ENCODE measurements at regions not wholly inside any gene's neighbourhood (a gene's known extent, or its start where the extent isn't known, plus 50 kb on each side); places are given as distances from the start of the nearest gene placed in this dataset.

GRCh38 chr17:6313835-6314234 lies 121.1 kb downstream of the AIPL1 start:
- Histone ChIP-seq H4K20me1 (ENCODE audit: control insufficient read depth, insufficient read depth) (no peaks in the 10 kb centered on the region), H3K4me3 (no peak overlapping the region), H3K79me2 (ENCODE audit: control insufficient read depth, insufficient read depth, low read length) (no peaks in the 10 kb centered on the region), H3K4me1 (ENCODE audit: control insufficient read depth, insufficient read depth, low read length) (no peaks in the 10 kb centered on the region), H2AFZ (ENCODE audit: control insufficient read depth, low read depth, low read length) (no peak overlapping the region), H3K27ac (ENCODE audit: control insufficient read depth, insufficient read depth) (no peak overlapping the region), H3K36me3 (ENCODE audit: control insufficient read depth in 2 of 2, insufficient read depth in 2 of 2, low read length in 1 of 2) (no peaks in the 10 kb centered on the region), H3K4me2 (ENCODE audit: control insufficient read depth, insufficient read depth) (no peak overlapping the region), H3K9me3 (replicated peaks; ENCODE audit: control insufficient read depth, insufficient read depth, low read length) (no peaks in the 10 kb centered on the region), H3K9ac (ENCODE audit: control insufficient read depth, insufficient read depth, low read length) (no peak overlapping the region), H3K27me3 (replicated peaks in 1 of 2; ENCODE audit: control insufficient read depth in 2 of 2, insufficient read depth in 2 of 2, low read length in 1 of 2) (no peaks in the 10 kb centered on the region)
- FAIRE-seq: no peak
- ATAC-seq: no peak
- 56% methylated on average over 12 of the region's 12 CpGs for WGBS (ENCODE audit: insufficient coverage, insufficient replicate concordance, low lambda C conversion rate, missing lambda C conversion rate)
- in situ Hi-C loops (cut with MboI) (no loop called here), intact Hi-C loops (cut with micrococcal nuclease; ENCODE audit: unreplicated experiment) (no loop called here)
- BruUV-seq (replicated peaks): no TSS peak
- no peak for DNase-seq (ENCODE audit: low read depth, low spot score)
- ChIA-PET RAD21 (ENCODE audit: unreplicated experiment) (no interaction called here), POLR2A (no interaction called here), SMC1A (ENCODE audit: uncharacterized antibody, unreplicated experiment) (interaction anchor here (0.6 kb wide), 1 partner anchor 551 kb away, joined by 4 read pairs; no protein-coding TSS in a partner anchor), CTCF (no interaction called here)
- TF ChIP-seq FOS (IDR thresholded peaks at IDR 0.05; ENCODE audit: borderline replicate concordance, extremely low read depth, insufficient read length) (no peak), HDAC2 (IDR thresholded peaks at IDR 0.05) (no peak), HDGF (IDR thresholded peaks at IDR 0.05) (no peak), NFXL1 (IDR thresholded peaks at IDR 0.05; ENCODE audit: borderline replicate concordance) (no peak), CHD4 (IDR thresholded peaks at IDR 0.05) (no peak), MTA3 (IDR thresholded peaks at IDR 0.05; ENCODE audit: borderline replicate concordance, low read length) (no peak)

GRCh38 chr17:6306820-6307219 lies 128.1 kb downstream of the AIPL1 start:
- no peak overlapping the region for H3K27ac ChIP-seq (ENCODE audit: control insufficient read depth, insufficient read depth)
- ChIA-PET SMC1A (ENCODE audit: uncharacterized antibody, unreplicated experiment) (no interaction called here), CTCF (no interaction called here), RAD21 (ENCODE audit: unreplicated experiment) (no interaction called here), POLR2A (interaction anchor here (0.6 kb wide), 1 partner anchor 651 kb away, joined by 3 read pairs; no protein-coding TSS in a partner anchor)
- no peaks in the 10 kb centered on the region for H3K9me3 ChIP-seq (replicated peaks; ENCODE audit: control insufficient read depth, insufficient read depth, low read length)
- H3K4me3 ChIP-seq: no peak overlapping the region
- H3K4me2 ChIP-seq (ENCODE audit: control insufficient read depth, insufficient read depth): no peak overlapping the region
- DNase-seq (ENCODE audit: low read depth, low spot score) (no peak), ATAC-seq (no peak), FAIRE-seq (no peak)
- 2% methylated on average over 4 of the region's 4 CpGs for WGBS (ENCODE audit: insufficient coverage, insufficient replicate concordance, low lambda C conversion rate, missing lambda C conversion rate)
- no peak overlapping the region for H2AFZ ChIP-seq (ENCODE audit: control insufficient read depth, low read depth, low read length)
- BruUV-seq (replicated peaks): no TSS peak
- H3K79me2 ChIP-seq (ENCODE audit: control insufficient read depth, insufficient read depth, low read length): no peaks in the 10 kb centered on the region
- no peaks in the 10 kb centered on the region for H3K36me3 ChIP-seq (ENCODE audit: control insufficient read depth in 2 of 2, insufficient read depth in 2 of 2, low read length in 1 of 2)
- H3K9ac ChIP-seq (ENCODE audit: control insufficient read depth, insufficient read depth, low read length): no peak overlapping the region
- intact Hi-C loops (cut with micrococcal nuclease; ENCODE audit: unreplicated experiment) (no loop called here), in situ Hi-C loops (cut with MboI) (no loop called here)
- no peaks in the 10 kb centered on the region for H3K27me3 ChIP-seq (replicated peaks in 1 of 2; ENCODE audit: control insufficient read depth in 2 of 2, insufficient read depth in 2 of 2, low read length in 1 of 2)
- no peaks in the 10 kb centered on the region; the same call in 1 of the 2 replicates for H4K20me1 ChIP-seq (ENCODE audit: control insufficient read depth, insufficient read depth)
- H3K4me1 ChIP-seq (ENCODE audit: control insufficient read depth, insufficient read depth, low read length): no peaks in the 10 kb centered on the region
- TF ChIP-seq SREBF1 (IDR thresholded peaks at IDR 0.05; ENCODE audit: low read length): no peak
- no peak for TF ChIP-seq POLR2A (IDR thresholded peaks at IDR 0.05; ENCODE audit: low read depth, low read length)
- TF ChIP-seq MLLT1 (IDR thresholded peaks at IDR 0.05): no peak
- TF ChIP-seq CUX1 (IDR thresholded peaks at IDR 0.05; ENCODE audit: insufficient replicate concordance, low read depth, low read length): no peak
- no peak for TF ChIP-seq EED (IDR thresholded peaks at IDR 0.05; ENCODE audit: low read depth)
- TF ChIP-seq POLR2AphosphoS5 (IDR thresholded peaks at IDR 0.05; ENCODE audit: low read length): no peak
- no peak for TF ChIP-seq ATF2 (IDR thresholded peaks at IDR 0.05; ENCODE audit: low read length)
